ENCODE measurements at regions not wholly inside any gene's neighbourhood (a gene's known extent, or its start where the extent isn't known, plus 50 kb on each side); places are given as distances from the start of the nearest gene placed in this dataset.

- TF ChIP-seq CTCF (IDR thresholded peaks at IDR 0.05; ENCODE audit: insufficient read depth, low read depth, low read length) = no peak
- TF ChIP-seq EZH2 (IDR thresholded peaks at IDR 0.05; ENCODE audit: insufficient read depth, low read length) = no peak
These were observed 214.5 kb downstream of the BTG1 start for GRCh38 chr12:91931111-91931510.
